Endothelial cell of umbilical vein (primary cell): ENCODE measurements at regions not wholly inside any gene's neighbourhood (a gene's known extent, or its start where the extent isn't known, plus 50 kb on each side); places are given as distances from the start of the nearest gene placed in this dataset.

Source experiments
- CTCF ChIP-seq, 2 donors: IDR thresholded peaks; 1 replicate in 1 of 2; 2 replicates in 1 of 2; pipeline ENCODE4 v1.5.1; 2011; ENCODE audit warnings: low read length in 2 of 2, mild to moderate bottlenecking in 2 of 2, moderate library complexity in 2 of 2, control low read depth in 1 of 2, inconsistent platforms in 1 of 2, low read depth in 1 of 2; ENCODE audit not compliant: insufficient read depth in 1 of 2; ENCODE audit errors: extremely low read depth in 1 of 2
- EZH2 ChIP-seq: IDR thresholded peaks from 2 replicates; pipeline ENCODE4 v1.6.1; 2012; ENCODE audit warnings: borderline replicate concordance, low read depth, mild to moderate bottlenecking, moderate library complexity, low read length, inconsistent platforms; ENCODE audit not compliant: severe bottlenecking
- JUN ChIP-seq: IDR thresholded peaks from 2 replicates; pipeline ENCODE4 v1.6.1; 2011; ENCODE audit warnings: borderline replicate concordance, low read depth; ENCODE audit not compliant: insufficient read length, insufficient read depth
- POLR2A ChIP-seq: IDR thresholded peaks from 2 replicates; pipeline ENCODE4 v1.6.1; 2012; ENCODE audit warnings: low read depth, mild to moderate bottlenecking, control low read depth, low read length
- POLR2AphosphoS5 ChIP-seq: IDR thresholded peaks from 2 replicates; pipeline ENCODE4 v1.6.1; 2012; ENCODE audit warnings: low read depth, mild to moderate bottlenecking, control low read depth, low read length, moderate library complexity; ENCODE audit not compliant: insufficient read depth

- TF ChIP-seq JUN, result no peak
- no peak for TF ChIP-seq POLR2A
- no peak for TF ChIP-seq EZH2
- TF ChIP-seq POLR2AphosphoS5, result no peak
- no peak for TF ChIP-seq CTCF (IDR thresholded peaks at IDR 0.05; ENCODE audit: extremely low read depth in 1 of 2, insufficient read depth in 1 of 2, low read depth in 1 of 2, low read length in 2 of 2)
Measured at GRCh38 chr14:41488401-41488800, 118.3 kb upstream of the LRFN5 start.
